ENCODE measurements at regions not wholly inside any gene's neighbourhood (a gene's known extent, or its start where the extent isn't known, plus 50 kb on each side); places are given as distances from the start of the nearest gene placed in this dataset.

- WGBS, 2 experiments (ENCODE audit: low coverage in 1 of 2, low lambda C conversion rate in 2 of 2, missing lambda C conversion rate in 2 of 2): 29 to 44% methylated on average over 2 of the region's 2 CpGs
- in situ Hi-C loops (cut with MboI): no loop called here
- TF ChIP-seq EZH2phosphoT487 (IDR thresholded peaks at IDR 0.05; ENCODE audit: insufficient read depth, low read depth) (no peak), EZH2 (IDR thresholded peaks at IDR 0.05; ENCODE audit: insufficient read depth, poor library complexity, severe bottlenecking) (no peak)
Observed at GRCh38 chr10:107299606-107300005, 135.1 kb upstream of the SORCS1 start.

DNA sequence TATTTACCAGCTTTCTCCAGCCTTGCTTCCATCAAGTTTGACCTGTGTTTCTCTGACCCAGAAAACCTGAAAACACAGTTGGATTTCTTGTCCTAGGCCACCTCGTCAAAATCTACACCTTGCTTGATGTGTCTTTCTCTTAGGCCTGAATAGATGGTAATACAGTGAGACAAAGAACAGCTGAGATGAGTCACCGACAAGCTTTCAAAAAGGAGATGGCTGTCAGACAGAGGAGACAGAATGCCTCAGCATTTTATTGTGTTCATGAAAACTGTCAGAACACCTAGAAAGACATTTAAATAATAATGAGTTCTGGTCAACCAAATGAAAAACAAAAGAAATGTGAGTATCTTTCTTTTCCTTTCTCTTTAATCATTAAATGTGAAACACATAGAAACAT, 119.7 kb upstream of the SORCS1 start:
- no peaks in the 10 kb centered on the region for H3K9me2 ChIP-seq (ENCODE audit: insufficient read depth)
- TF ChIP-seq EZH2 (IDR thresholded peaks at IDR 0.05; ENCODE audit: insufficient read depth, poor library complexity, severe bottlenecking): no peak
- no peak for TF ChIP-seq EZH2phosphoT487 (IDR thresholded peaks at IDR 0.05; ENCODE audit: insufficient read depth, low read depth)
- no peaks in the 10 kb centered on the region for H3K36me3 ChIP-seq (ENCODE audit: low read depth)
- H3K27me3 ChIP-seq (replicated peaks; ENCODE audit: insufficient read depth): no peaks in the 10 kb centered on the region
- H3K79me2 ChIP-seq (ENCODE audit: insufficient read depth): no peaks in the 10 kb centered on the region
- no peak overlapping the region for H3K4me2 ChIP-seq (ENCODE audit: unreplicated experiment)
- in situ Hi-C loops (cut with MboI): no loop called here
- 48 to 67% methylated on average over 2 of the region's 2 CpGs for WGBS, 2 experiments (ENCODE audit: low coverage in 1 of 2, low lambda C conversion rate in 2 of 2, missing lambda C conversion rate in 2 of 2)
- H3K4me1 ChIP-seq (ENCODE audit: insufficient read depth): no peaks in the 10 kb centered on the region
- no peak overlapping the region for H3K9ac ChIP-seq
- H3K9me3 ChIP-seq (ENCODE audit: low read depth): no peaks in the 10 kb centered on the region
- H2AFZ ChIP-seq: no peak overlapping the region
- H3F3A ChIP-seq (ENCODE audit: insufficient read depth): no peaks in the 10 kb centered on the region
- no peak overlapping the region for H3K27ac ChIP-seq
- no peaks in the 10 kb centered on the region for H4K20me1 ChIP-seq (ENCODE audit: insufficient read depth)
- no peak for DNase-seq
- no peak overlapping the region for H3K4me3 ChIP-seq

More at GRCh38 chr10:107299606-107300005, 135.1 kb upstream of the SORCS1 start:
- Histone ChIP-seq H3K27me3 (replicated peaks; ENCODE audit: insufficient read depth) (no peaks in the 10 kb centered on the region), H3K27ac (no peak overlapping the region), H3F3A (ENCODE audit: insufficient read depth) (no peaks in the 10 kb centered on the region), H3K9me2 (ENCODE audit: insufficient read depth) (no peaks in the 10 kb centered on the region), H3K4me1 (ENCODE audit: insufficient read depth) (no peaks in the 10 kb centered on the region), H3K9me3 (ENCODE audit: low read depth) (no peaks in the 10 kb centered on the region), H3K9ac (no peak overlapping the region), H4K20me1 (ENCODE audit: insufficient read depth) (no peaks in the 10 kb centered on the region), H3K4me3 (no peak overlapping the region), H2AFZ (no peak overlapping the region), H3K79me2 (ENCODE audit: insufficient read depth) (no peaks in the 10 kb centered on the region), H3K4me2 (ENCODE audit: unreplicated experiment) (no peak overlapping the region), H3K36me3 (ENCODE audit: low read depth) (no peaks in the 10 kb centered on the region)
- DNase-seq: no peak

- no peak overlapping the region for H3K4me2 ChIP-seq (ENCODE audit: unreplicated experiment)
- no peaks in the 10 kb centered on the region for H3K27me3 ChIP-seq (replicated peaks; ENCODE audit: insufficient read depth)
- H2AFZ ChIP-seq: no peak overlapping the region
- H3K36me3 ChIP-seq (ENCODE audit: low read depth): no peaks in the 10 kb centered on the region
- TF ChIP-seq EZH2 (IDR thresholded peaks at IDR 0.05; ENCODE audit: insufficient read depth, poor library complexity, severe bottlenecking) (no peak), EZH2phosphoT487 (IDR thresholded peaks at IDR 0.05; ENCODE audit: insufficient read depth, low read depth) (no peak)
- no peaks in the 10 kb centered on the region for H3K9me2 ChIP-seq (ENCODE audit: insufficient read depth)
- no peaks in the 10 kb centered on the region for H3K4me1 ChIP-seq (ENCODE audit: insufficient read depth)
- no peak overlapping the region for H3K27ac ChIP-seq
- H3F3A ChIP-seq (ENCODE audit: insufficient read depth): no peaks in the 10 kb centered on the region
- no peak overlapping the region for H3K4me3 ChIP-seq
- DNase-seq: no peak
- 12 to 16% methylated on average over 3 of the region's 3 CpGs for WGBS, 2 experiments (ENCODE audit: low coverage in 1 of 2, low lambda C conversion rate in 2 of 2, missing lambda C conversion rate in 2 of 2)
- no peaks in the 10 kb centered on the region for H3K79me2 ChIP-seq (ENCODE audit: insufficient read depth)
- in situ Hi-C loops (cut with MboI): no loop called here
- no peaks in the 10 kb centered on the region for H3K9me3 ChIP-seq (ENCODE audit: low read depth)
- H4K20me1 ChIP-seq (ENCODE audit: insufficient read depth): no peaks in the 10 kb centered on the region
- H3K9ac ChIP-seq: no peak overlapping the region
Observed at GRCh38 chr10:107280293-107280692, 115.8 kb upstream of the SORCS1 start.

- Histone ChIP-seq H3K4me2 (ENCODE audit: unreplicated experiment) (no peak overlapping the region), H3F3A (ENCODE audit: insufficient read depth) (no peaks in the 10 kb centered on the region), H3K79me2 (ENCODE audit: insufficient read depth) (no peaks in the 10 kb centered on the region), H3K27ac (no peak overlapping the region), H3K4me3 (no peak overlapping the region), H3K9me3 (ENCODE audit: low read depth) (no peaks in the 10 kb centered on the region), H3K9ac (no peak overlapping the region), H3K27me3 (replicated peaks; ENCODE audit: insufficient read depth) (no peaks in the 10 kb centered on the region), H3K9me2 (ENCODE audit: insufficient read depth) (no peaks in the 10 kb centered on the region), H4K20me1 (ENCODE audit: insufficient read depth) (no peaks in the 10 kb centered on the region), H3K4me1 (ENCODE audit: insufficient read depth) (no peaks in the 10 kb centered on the region), H2AFZ (no peak overlapping the region), H3K36me3 (ENCODE audit: low read depth) (no peaks in the 10 kb centered on the region)
- no peak for TF ChIP-seq EZH2phosphoT487 (IDR thresholded peaks at IDR 0.05; ENCODE audit: insufficient read depth, low read depth)
- no peak for TF ChIP-seq EZH2 (IDR thresholded peaks at IDR 0.05; ENCODE audit: insufficient read depth, poor library complexity, severe bottlenecking)
- 35 to 36% methylated on average over 2 of the region's 2 CpGs for WGBS, 2 experiments (ENCODE audit: low coverage in 1 of 2, low lambda C conversion rate in 2 of 2, missing lambda C conversion rate in 2 of 2)
- DNase-seq: no peak
- in situ Hi-C loops (cut with MboI): no loop called here
Observed at GRCh38 chr10:107277591-107277990, 113.1 kb upstream of the SORCS1 start.

- Histone ChIP-seq H3K9ac (no peak overlapping the region), H3K4me3 (no peak overlapping the region), H3K4me1 (ENCODE audit: insufficient read depth) (no peaks in the 10 kb centered on the region), H3F3A (ENCODE audit: insufficient read depth) (no peaks in the 10 kb centered on the region), H3K27ac (no peak overlapping the region), H3K9me2 (ENCODE audit: insufficient read depth) (no peaks in the 10 kb centered on the region), H3K36me3 (ENCODE audit: low read depth) (no peaks in the 10 kb centered on the region), H4K20me1 (ENCODE audit: insufficient read depth) (no peaks in the 10 kb centered on the region), H2AFZ (no peak overlapping the region), H3K27me3 (replicated peaks; ENCODE audit: insufficient read depth) (no peaks in the 10 kb centered on the region), H3K9me3 (ENCODE audit: low read depth) (no peaks in the 10 kb centered on the region), H3K4me2 (ENCODE audit: unreplicated experiment) (no peak overlapping the region), H3K79me2 (ENCODE audit: insufficient read depth) (no peaks in the 10 kb centered on the region)
- TF ChIP-seq EZH2 (IDR thresholded peaks at IDR 0.05; ENCODE audit: insufficient read depth, poor library complexity, severe bottlenecking) (no peak), EZH2phosphoT487 (IDR thresholded peaks at IDR 0.05; ENCODE audit: insufficient read depth, low read depth) (no peak)
- in situ Hi-C loops (cut with MboI): no loop called here
- no peak for DNase-seq
- 3 to 7% methylated on average over 3 of the region's 3 CpGs for WGBS, 2 experiments (ENCODE audit: low coverage in 1 of 2, low lambda C conversion rate in 2 of 2, missing lambda C conversion rate in 2 of 2)
Observed at GRCh38 chr10:107275806-107276205, 111.3 kb upstream of the SORCS1 start.

Data from GM23248 (cell line).